Caco-2 (cell line): ENCODE measurements at regions not wholly inside any gene's neighbourhood (a gene's known extent, or its start where the extent isn't known, plus 50 kb on each side); places are given as distances from the start of the nearest gene placed in this dataset.

Experiments used
- BruUV-seq: library from RNA; stranded (reverse); fragments of 400-500 nt; replicated peaks from 2 replicates; lab custom pipeline; 2021; lab: Mats Ljungman, UMichigan
- CTCF ChIA-PET: fragments of 300-600 bp; sonication (Branson Sonifier 250); formaldehyde crosslinking; loops from one replicate; lab custom pipeline; 2022; ENCODE audit warnings: antibody characterized with exemption; lab: Charles Lee
- POLR2A ChIA-PET: fragments of 300-600 bp; sonication (Branson Sonifier 250); formaldehyde crosslinking; loops from one replicate; lab custom pipeline; 2022; ENCODE audit warnings: antibody characterized with exemption; lab: Charles Lee
- DNase-seq, 2 experiments: peaks; one replicate each; pipeline versions ENCODE4 v3.0.0 to v3.0.0-alpha.2; 2020 to 2022
- H3K27me3 ChIP-seq: replicated peaks from 2 replicates; pipeline ENCODE4 v1.6.0; 2011; ENCODE audit warnings: low read length; ENCODE audit not compliant: control insufficient read depth, insufficient read depth
- H3K36me3 ChIP-seq: 2 replicates; pipeline ENCODE4 v1.5.1; 2011; ENCODE audit warnings: low read length; ENCODE audit not compliant: control insufficient read depth, insufficient read depth
- H3K4me1 ChIP-seq: fragments of 250-450 bp; sonication (Bioruptor Pico); 2 replicates; pipeline ENCODE4 v1.5.1; 2020; ENCODE audit warnings: mild to moderate bottlenecking
- H3K4me3 ChIP-seq: 2 replicates; pipeline ENCODE4 v1.5.1; 2011; ENCODE audit warnings: low read depth, mild to moderate bottlenecking, control low read depth, low read length
- H3K9me3 ChIP-seq: fragments of 250-450 bp; sonication (Bioruptor Pico); 2 replicates; pipeline ENCODE4 v1.5.1; 2020; ENCODE audit warnings: mild to moderate bottlenecking, moderate library complexity
- H3K27ac Mint-ChIP-seq: one replicate; pipeline ENCODE4 v1.8.0; 2022; ENCODE audit warnings: mixed read lengths; ENCODE audit not compliant: unreplicated experiment
- H3K27me3 Mint-ChIP-seq: one replicate; pipeline ENCODE4 v1.8.0; 2022; ENCODE audit warnings: mixed read lengths; ENCODE audit not compliant: insufficient read depth, unreplicated experiment
- H3K36me3 Mint-ChIP-seq: one replicate; pipeline ENCODE4 v1.8.0; 2022; ENCODE audit warnings: mild to moderate bottlenecking, mixed read lengths; ENCODE audit not compliant: insufficient read depth, unreplicated experiment
- H3K4me1 Mint-ChIP-seq: one replicate; pipeline ENCODE4 v1.8.0; 2022; ENCODE audit warnings: low read depth, mixed read lengths; ENCODE audit not compliant: unreplicated experiment
- H3K4me3 Mint-ChIP-seq: one replicate; pipeline ENCODE4 v1.8.0; 2022; ENCODE audit warnings: mild to moderate bottlenecking, moderate library complexity, mixed read lengths; ENCODE audit not compliant: unreplicated experiment
- H3K9me3 Mint-ChIP-seq: one replicate; pipeline ENCODE4 v1.8.0; 2022; ENCODE audit warnings: mixed read lengths; ENCODE audit not compliant: unreplicated experiment
- intact Hi-C: fragments of 100-400 bp; cut with micrococcal nuclease; formaldehyde crosslinking; loops from one replicate; pipeline ENCODE4 v1.10.0; 2022; ENCODE audit not compliant: unreplicated experiment
- TF ChIP-seq, protein P1 (sequence below), 2 experiments: fragments of 200-600 bp in 1 of 2; IDR thresholded peaks; 1 replicate in 1 of 2; 2 replicates in 1 of 2; pipeline versions ENCODE4 v1.5.1 to v1.8.0; 2011 to 2022; ENCODE audit warnings: antibody characterized with exemption in 1 of 2, control low read depth in 1 of 2, inconsistent platforms in 1 of 2, low read depth in 1 of 2, low read length in 1 of 2, mild to moderate bottlenecking in 1 of 2, moderate library complexity in 1 of 2; ENCODE audit not compliant: insufficient read depth in 1 of 2, severe bottlenecking in 1 of 2, unreplicated experiment in 1 of 2

DNA sequence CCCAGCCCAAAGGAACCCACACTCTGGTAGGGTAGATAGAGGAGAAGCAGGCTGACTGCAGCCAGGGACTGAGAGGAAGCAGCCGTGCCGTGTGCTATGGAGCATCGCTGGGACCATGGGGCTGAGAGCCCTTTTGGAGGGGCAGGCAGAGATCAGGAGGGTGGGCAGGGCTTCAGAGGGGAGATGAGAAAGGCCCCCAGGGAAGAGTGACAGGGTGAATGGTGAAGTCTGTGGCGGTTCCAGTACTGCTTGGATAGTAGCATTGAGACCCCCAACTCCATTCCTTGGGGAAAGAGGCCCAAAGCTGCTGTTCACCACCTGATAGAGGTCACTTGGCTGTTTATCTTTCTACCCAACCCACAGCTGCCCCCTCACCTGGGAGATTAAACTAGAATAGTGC is 80.0 kb upstream of the MRPS22 start:
- Histone ChIP-seq H3K9me3 (no peaks in the 10 kb centered on the region), H3K4me3 (no peak overlapping the region), H3K27me3 (no peaks in the 10 kb centered on the region), H3K36me3 (no peaks in the 10 kb centered on the region), H3K4me1 (no peaks in the 10 kb centered on the region)
- no TSS peak for BruUV-seq
- no peak for DNase-seq
- intact Hi-C loops = no loop called here
- Mint-ChIP-seq H3K27me3 (peaks cover 7% of the 10 kb centered on the region), H3K36me3 (no peaks in the 10 kb centered on the region), H3K9me3 (no peaks in the 10 kb centered on the region), H3K4me1 (no peaks in the 10 kb centered on the region), H3K4me3 (no peak overlapping the region), H3K27ac (no peak overlapping the region)
- TF ChIP-seq, protein P1, sequence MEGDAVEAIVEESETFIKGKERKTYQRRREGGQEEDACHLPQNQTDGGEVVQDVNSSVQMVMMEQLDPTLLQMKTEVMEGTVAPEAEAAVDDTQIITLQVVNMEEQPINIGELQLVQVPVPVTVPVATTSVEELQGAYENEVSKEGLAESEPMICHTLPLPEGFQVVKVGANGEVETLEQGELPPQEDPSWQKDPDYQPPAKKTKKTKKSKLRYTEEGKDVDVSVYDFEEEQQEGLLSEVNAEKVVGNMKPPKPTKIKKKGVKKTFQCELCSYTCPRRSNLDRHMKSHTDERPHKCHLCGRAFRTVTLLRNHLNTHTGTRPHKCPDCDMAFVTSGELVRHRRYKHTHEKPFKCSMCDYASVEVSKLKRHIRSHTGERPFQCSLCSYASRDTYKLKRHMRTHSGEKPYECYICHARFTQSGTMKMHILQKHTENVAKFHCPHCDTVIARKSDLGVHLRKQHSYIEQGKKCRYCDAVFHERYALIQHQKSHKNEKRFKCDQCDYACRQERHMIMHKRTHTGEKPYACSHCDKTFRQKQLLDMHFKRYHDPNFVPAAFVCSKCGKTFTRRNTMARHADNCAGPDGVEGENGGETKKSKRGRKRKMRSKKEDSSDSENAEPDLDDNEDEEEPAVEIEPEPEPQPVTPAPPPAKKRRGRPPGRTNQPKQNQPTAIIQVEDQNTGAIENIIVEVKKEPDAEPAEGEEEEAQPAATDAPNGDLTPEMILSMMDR (IDR thresholded peaks at IDR 0.05; ENCODE audit: insufficient read depth in 1 of 2, low read depth in 1 of 2, low read length in 1 of 2, severe bottlenecking in 1 of 2, unreplicated experiment in 1 of 2) = no peak
- ChIA-PET POLR2A (no interaction called here), CTCF (no interaction called here)

DNA sequence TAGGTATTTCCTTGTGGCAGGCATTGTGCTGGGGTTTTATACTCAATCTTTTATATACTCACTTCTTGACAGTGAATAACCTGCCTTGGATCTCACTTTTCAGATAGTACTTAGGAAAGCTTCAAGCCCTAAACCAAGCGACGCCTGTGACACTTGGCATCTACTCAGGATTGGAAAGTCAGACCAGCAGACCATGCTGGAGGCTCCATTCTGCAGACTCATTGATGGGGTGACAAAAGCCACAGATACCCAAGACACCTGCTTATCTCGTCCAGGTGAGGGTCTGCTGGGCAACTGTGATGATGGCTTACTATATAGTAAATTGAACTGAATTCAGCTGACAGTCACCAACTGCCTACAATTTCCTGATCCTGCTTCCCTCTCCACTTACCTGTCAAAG is 79.4 kb upstream of the MRPS22 start:
- no peaks in the 10 kb centered on the region for H3K36me3 ChIP-seq
- Mint-ChIP-seq H3K27me3 (peaks cover 10% of the 10 kb centered on the region), H3K36me3 (no peaks in the 10 kb centered on the region), H3K4me1 (no peaks in the 10 kb centered on the region), H3K4me3 (no peak overlapping the region), H3K9me3 (no peaks in the 10 kb centered on the region), H3K27ac (no peak overlapping the region)
- H3K4me3 ChIP-seq = no peak overlapping the region
- ChIA-PET CTCF (no interaction called here), POLR2A (no interaction called here)
- DNase-seq = no peak
- no peaks in the 10 kb centered on the region for H3K9me3 ChIP-seq
- intact Hi-C loops = no loop called here
- BruUV-seq = no TSS peak
- TF ChIP-seq, protein P1 (IDR thresholded peaks at IDR 0.05; ENCODE audit: insufficient read depth in 1 of 2, low read depth in 1 of 2, low read length in 1 of 2, severe bottlenecking in 1 of 2, unreplicated experiment in 1 of 2) = no peak
- no peaks in the 10 kb centered on the region for H3K4me1 ChIP-seq
- H3K27me3 ChIP-seq = no peaks in the 10 kb centered on the region

DNA sequence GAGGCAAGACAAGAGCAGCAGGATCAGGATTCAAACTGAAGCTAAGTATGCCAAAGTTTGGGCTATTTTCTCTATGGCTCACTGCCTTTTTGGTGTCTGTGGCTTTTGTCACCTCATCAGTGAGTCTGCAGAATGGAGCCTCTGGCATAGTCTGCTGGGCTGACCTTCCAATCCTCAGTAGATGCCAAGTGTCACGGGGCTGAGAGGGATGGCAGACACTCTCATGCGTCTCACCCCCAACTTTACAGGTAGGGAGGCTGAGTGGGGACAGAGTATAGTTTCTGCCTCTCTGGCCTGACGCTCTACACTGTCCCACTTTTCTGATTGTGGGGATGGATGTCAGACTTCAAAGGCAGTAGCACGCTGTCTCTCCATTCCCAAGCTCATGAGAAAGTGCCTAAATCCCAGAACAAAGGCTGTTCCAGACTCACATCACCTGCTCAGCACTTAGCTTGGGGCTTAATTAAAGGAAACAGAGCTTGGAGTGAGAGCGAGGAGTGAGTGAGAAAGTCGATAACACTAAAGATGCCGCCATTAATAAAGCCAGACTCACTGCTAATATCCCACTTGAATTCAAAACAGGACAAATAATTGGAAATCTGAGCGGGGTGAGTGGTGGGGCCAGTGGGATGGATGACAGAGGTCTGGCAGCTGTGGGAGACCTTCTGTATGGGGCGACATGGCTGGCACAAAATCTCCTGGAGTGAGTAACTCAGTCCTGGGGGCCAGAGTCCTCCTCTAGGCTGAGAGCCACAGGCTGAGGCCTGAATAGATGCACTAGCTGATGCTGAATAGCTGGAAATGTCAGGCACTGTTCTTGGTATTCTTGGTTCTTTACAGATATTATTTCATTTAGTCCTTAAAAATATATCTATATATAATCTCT is 78.4 kb upstream of the MRPS22 start:
- no peak for DNase-seq
- Histone ChIP-seq H3K4me3 (no peak overlapping the region), H3K27me3 (no peaks in the 10 kb centered on the region), H3K4me1 (no peaks in the 10 kb centered on the region), H3K36me3 (no peaks in the 10 kb centered on the region), H3K9me3 (no peaks in the 10 kb centered on the region)
- ChIA-PET POLR2A (no interaction called here), CTCF (interaction anchor here (0.5 kb wide), 1 partner anchor 26 kb away, joined by 6 read pairs; no protein-coding TSS in a partner anchor)
- H3K27me3 Mint-ChIP-seq = peaks cover 14% of the 10 kb centered on the region
- TF ChIP-seq, protein P1 (IDR thresholded peaks at IDR 0.05; ENCODE audit: insufficient read depth in 1 of 2, low read depth in 1 of 2, low read length in 1 of 2, severe bottlenecking in 1 of 2, unreplicated experiment in 1 of 2) = no peak
- no TSS peak for BruUV-seq
- H3K4me1 Mint-ChIP-seq = no peaks in the 10 kb centered on the region
- H3K27ac Mint-ChIP-seq = no peak overlapping the region
- no peak overlapping the region for H3K4me3 Mint-ChIP-seq
- no peaks in the 10 kb centered on the region for H3K9me3 Mint-ChIP-seq
- intact Hi-C loops = no loop called here
- no peaks in the 10 kb centered on the region for H3K36me3 Mint-ChIP-seq
